ENCODE measurements at regions not wholly inside any gene's neighbourhood (a gene's known extent, or its start where the extent isn't known, plus 50 kb on each side); places are given as distances from the start of the nearest gene placed in this dataset.

GRCh38 chr2:183219888-183220287, 95.6 kb downstream of the NUP35 start:
- ChIA-PET POLR2A (no interaction called here), RAD21 (ENCODE audit: low non-redundant PET in 1 of 2, low total read pairs in 2 of 2, uncharacterized antibody in 2 of 2, unreplicated experiment in 2 of 2) (no interaction called here), CTCF (interaction anchor here (1.1 to 1.2 kb wide), 2 partner anchors 29 to 30 kb away, joined by 3 read pairs; no protein-coding TSS in a partner anchor)
- intact Hi-C loops (cut with micrococcal nuclease): no loop called here
- no peak overlapping the region for H3K9ac ChIP-seq (ENCODE audit: low read length)
- H3K27ac ChIP-seq (ENCODE audit: low read depth, low read length): no peak overlapping the region
- no peak overlapping the region for H3K4me3 ChIP-seq (replicated peaks in 1 of 2; ENCODE audit: low read depth in 1 of 2, low read length in 2 of 2)
- no peaks in the 10 kb centered on the region for H3K9me3 ChIP-seq (ENCODE audit: control insufficient read depth in 1 of 2, insufficient read depth in 1 of 2, low read depth in 1 of 2, low read length in 2 of 2)
- no peaks in the 10 kb centered on the region for H4K20me1 ChIP-seq (ENCODE audit: insufficient read depth)
- H3K4me1 ChIP-seq (ENCODE audit: control insufficient read depth in 1 of 2, insufficient read depth in 2 of 2, low read length in 2 of 2): no peaks in the 10 kb centered on the region
- no peak for DNase-seq (ENCODE audit: low read depth, low spot score)
- ATAC-seq: no peak
- BruUV-seq (replicated peaks): no TSS peak
- H3K79me2 ChIP-seq (ENCODE audit: insufficient read depth, low read length): no peaks in the 10 kb centered on the region
- H3K9me2 ChIP-seq (ENCODE audit: insufficient read depth): no peaks in the 10 kb centered on the region
- H3K4me2 ChIP-seq (ENCODE audit: low read length): no peak overlapping the region
- H3K27me3 ChIP-seq (ENCODE audit: insufficient read depth, low read length): no peaks in the 10 kb centered on the region
- no peaks in the 10 kb centered on the region for H3K36me3 ChIP-seq (ENCODE audit: control insufficient read depth in 1 of 2, insufficient read depth in 2 of 2, low read length in 2 of 2)
- TF ChIP-seq FOSL1 (IDR thresholded peaks at IDR 0.05; ENCODE audit: low read depth) (no peak), ATF3 (IDR thresholded peaks at IDR 0.05) (no peak), TCF7L2 (IDR thresholded peaks at IDR 0.05; ENCODE audit: borderline replicate concordance, extremely low read depth, insufficient read depth, insufficient read length) (no peak), CEBPB (IDR thresholded peaks at IDR 0.05; ENCODE audit: low read depth) (no peak)
- H2AFZ ChIP-seq (ENCODE audit: low read depth, low read length, poor library complexity, severe bottlenecking): no peak overlapping the region

- no TSS peak for BruUV-seq (replicated peaks)
These were observed 98.5 kb downstream of the NUP35 start for GRCh38 chr2:183222751-183223150.

More at GRCh38 chr2:183222751-183223150, 98.5 kb downstream of the NUP35 start:
- no peaks in the 10 kb centered on the region for H3K79me2 ChIP-seq (ENCODE audit: insufficient read depth, low read length)
- H3K9ac ChIP-seq (ENCODE audit: low read length): no peak overlapping the region
- H3K27me3 ChIP-seq (ENCODE audit: insufficient read depth, low read length): no peaks in the 10 kb centered on the region
- H3K36me3 ChIP-seq (ENCODE audit: control insufficient read depth in 1 of 2, insufficient read depth in 2 of 2, low read length in 2 of 2): no peaks in the 10 kb centered on the region
- no peak overlapping the region for H3K4me3 ChIP-seq (replicated peaks in 1 of 2; ENCODE audit: low read depth in 1 of 2, low read length in 2 of 2)
- DNase-seq (ENCODE audit: low read depth, low spot score) (no peak), ATAC-seq (no peak)
- CTCF ChIA-PET: no interaction called here
- POLR2A ChIA-PET: no interaction called here
- H3K27ac ChIP-seq (ENCODE audit: low read depth, low read length): no peak overlapping the region
- no peaks in the 10 kb centered on the region for H3K4me1 ChIP-seq (ENCODE audit: control insufficient read depth in 1 of 2, insufficient read depth in 2 of 2, low read length in 2 of 2)
- intact Hi-C loops (cut with micrococcal nuclease): no loop called here
- no peaks in the 10 kb centered on the region for H4K20me1 ChIP-seq (ENCODE audit: insufficient read depth)
- H3K9me3 ChIP-seq (ENCODE audit: control insufficient read depth in 1 of 2, insufficient read depth in 1 of 2, low read depth in 1 of 2, low read length in 2 of 2): no peaks in the 10 kb centered on the region
- H3K9me2 ChIP-seq (ENCODE audit: insufficient read depth): no peaks in the 10 kb centered on the region
- TF ChIP-seq ZBTB33 (IDR thresholded peaks at IDR 0.05; ENCODE audit: extremely low read depth, insufficient replicate concordance, low read length) (no peak), SRF (IDR thresholded peaks at IDR 0.05; ENCODE audit: low read depth) (no peak), CEBPB (IDR thresholded peaks at IDR 0.05; ENCODE audit: low read depth) (no peak), EZH2phosphoT487 (IDR thresholded peaks at IDR 0.05; ENCODE audit: borderline replicate concordance) (no peak), EZH2 (IDR thresholded peaks at IDR 0.05) (no peak), FOSL1 (IDR thresholded peaks at IDR 0.05; ENCODE audit: low read depth) (no peak), MAX (IDR thresholded peaks at IDR 0.05) (no peak), JUND (IDR thresholded peaks at IDR 0.05) (no peak), ZFX (IDR thresholded peaks at IDR 0.05) (no peak), ELF1 (IDR thresholded peaks at IDR 0.05; ENCODE audit: borderline replicate concordance, low read depth) (no peak), RAD21 (IDR thresholded peaks at IDR 0.05; ENCODE audit: low read depth) (no peak), POLR2A (IDR thresholded peaks at IDR 0.05; ENCODE audit: borderline replicate concordance, extremely low read depth, insufficient read depth, insufficient read length) (no peak)
- TF ChIP-seq, protein P1, sequence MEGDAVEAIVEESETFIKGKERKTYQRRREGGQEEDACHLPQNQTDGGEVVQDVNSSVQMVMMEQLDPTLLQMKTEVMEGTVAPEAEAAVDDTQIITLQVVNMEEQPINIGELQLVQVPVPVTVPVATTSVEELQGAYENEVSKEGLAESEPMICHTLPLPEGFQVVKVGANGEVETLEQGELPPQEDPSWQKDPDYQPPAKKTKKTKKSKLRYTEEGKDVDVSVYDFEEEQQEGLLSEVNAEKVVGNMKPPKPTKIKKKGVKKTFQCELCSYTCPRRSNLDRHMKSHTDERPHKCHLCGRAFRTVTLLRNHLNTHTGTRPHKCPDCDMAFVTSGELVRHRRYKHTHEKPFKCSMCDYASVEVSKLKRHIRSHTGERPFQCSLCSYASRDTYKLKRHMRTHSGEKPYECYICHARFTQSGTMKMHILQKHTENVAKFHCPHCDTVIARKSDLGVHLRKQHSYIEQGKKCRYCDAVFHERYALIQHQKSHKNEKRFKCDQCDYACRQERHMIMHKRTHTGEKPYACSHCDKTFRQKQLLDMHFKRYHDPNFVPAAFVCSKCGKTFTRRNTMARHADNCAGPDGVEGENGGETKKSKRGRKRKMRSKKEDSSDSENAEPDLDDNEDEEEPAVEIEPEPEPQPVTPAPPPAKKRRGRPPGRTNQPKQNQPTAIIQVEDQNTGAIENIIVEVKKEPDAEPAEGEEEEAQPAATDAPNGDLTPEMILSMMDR (IDR thresholded peaks at IDR 0.05 in 2 of 3, conservative IDR thresholded peaks at IDR 0.05 in 1 of 3; ENCODE audit: borderline replicate concordance in 1 of 3, insufficient read depth in 1 of 3, low read depth in 2 of 3, low read length in 2 of 3): no peak
- no peak overlapping the region for H2AFZ ChIP-seq (ENCODE audit: low read depth, low read length, poor library complexity, severe bottlenecking)
- H3K4me2 ChIP-seq (ENCODE audit: low read length): no peak overlapping the region
- RAD21 ChIA-PET (ENCODE audit: low non-redundant PET in 1 of 2, low total read pairs in 2 of 2, uncharacterized antibody in 2 of 2, unreplicated experiment in 2 of 2): no interaction called here
